RWPE1 (cell line): ENCODE measurements at regions not wholly inside any gene's neighbourhood (a gene's known extent, or its start where the extent isn't known, plus 50 kb on each side); places are given as distances from the start of the nearest gene placed in this dataset.

Experiments used
- CTCF ChIA-PET: fragments of 350-600 bp; sonication (Branson Sonifier 250); formaldehyde crosslinking; extraction: SDS; loops from one replicate; lab custom pipeline; 2021; lab: Yijun Ruan, JAX
- POLR2A ChIA-PET: fragments of 400-600 bp; formaldehyde crosslinking; extraction: SDS; loops from one replicate; lab custom pipeline; 2020; ENCODE audit warnings: antibody characterized with exemption; ENCODE audit not compliant: low non-redundant PET; lab: Yijun Ruan, JAX
- DNase-seq: peaks from one replicate; pipeline ENCODE4 v3.0.0; 2012; ENCODE audit warnings: low spot score
- H3K27ac ChIP-seq: fragments of 450-650 bp; 2 replicates; pipeline ENCODE4 v1.5.1; 2017
- TF ChIP-seq, protein P1 (sequence below): fragments of 450-650 bp; conservative IDR thresholded peaks from 2 replicates; pipeline ENCODE4 v1.5.1; 2017; ENCODE audit warnings: low read depth, mild to moderate bottlenecking

DNA sequence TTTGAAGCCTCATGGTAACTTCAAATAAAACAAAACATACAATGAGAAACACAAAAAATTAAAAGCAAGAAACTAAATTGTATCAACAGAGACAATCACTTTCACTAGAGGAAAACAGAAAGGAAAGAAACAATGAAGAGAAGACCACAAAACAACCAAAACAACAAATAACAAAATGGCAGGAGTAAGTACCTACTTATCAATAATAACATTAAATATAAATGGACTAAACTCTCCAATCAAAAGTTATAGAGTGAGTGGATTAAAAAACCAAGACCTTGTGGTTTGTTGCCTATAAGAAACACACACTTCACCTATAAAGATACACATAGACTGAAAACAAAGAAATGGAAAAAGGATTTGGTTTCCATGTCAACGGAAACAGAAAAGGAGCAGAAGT lies 830.1 kb upstream of the TMEFF2 start:
- DNase-seq, result no peak
- POLR2A ChIA-PET, result no interaction called here
- TF ChIP-seq, protein P1, sequence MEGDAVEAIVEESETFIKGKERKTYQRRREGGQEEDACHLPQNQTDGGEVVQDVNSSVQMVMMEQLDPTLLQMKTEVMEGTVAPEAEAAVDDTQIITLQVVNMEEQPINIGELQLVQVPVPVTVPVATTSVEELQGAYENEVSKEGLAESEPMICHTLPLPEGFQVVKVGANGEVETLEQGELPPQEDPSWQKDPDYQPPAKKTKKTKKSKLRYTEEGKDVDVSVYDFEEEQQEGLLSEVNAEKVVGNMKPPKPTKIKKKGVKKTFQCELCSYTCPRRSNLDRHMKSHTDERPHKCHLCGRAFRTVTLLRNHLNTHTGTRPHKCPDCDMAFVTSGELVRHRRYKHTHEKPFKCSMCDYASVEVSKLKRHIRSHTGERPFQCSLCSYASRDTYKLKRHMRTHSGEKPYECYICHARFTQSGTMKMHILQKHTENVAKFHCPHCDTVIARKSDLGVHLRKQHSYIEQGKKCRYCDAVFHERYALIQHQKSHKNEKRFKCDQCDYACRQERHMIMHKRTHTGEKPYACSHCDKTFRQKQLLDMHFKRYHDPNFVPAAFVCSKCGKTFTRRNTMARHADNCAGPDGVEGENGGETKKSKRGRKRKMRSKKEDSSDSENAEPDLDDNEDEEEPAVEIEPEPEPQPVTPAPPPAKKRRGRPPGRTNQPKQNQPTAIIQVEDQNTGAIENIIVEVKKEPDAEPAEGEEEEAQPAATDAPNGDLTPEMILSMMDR, result no peak
- CTCF ChIA-PET, result no interaction called here
- H3K27ac ChIP-seq, result no peak overlapping the region

DNA sequence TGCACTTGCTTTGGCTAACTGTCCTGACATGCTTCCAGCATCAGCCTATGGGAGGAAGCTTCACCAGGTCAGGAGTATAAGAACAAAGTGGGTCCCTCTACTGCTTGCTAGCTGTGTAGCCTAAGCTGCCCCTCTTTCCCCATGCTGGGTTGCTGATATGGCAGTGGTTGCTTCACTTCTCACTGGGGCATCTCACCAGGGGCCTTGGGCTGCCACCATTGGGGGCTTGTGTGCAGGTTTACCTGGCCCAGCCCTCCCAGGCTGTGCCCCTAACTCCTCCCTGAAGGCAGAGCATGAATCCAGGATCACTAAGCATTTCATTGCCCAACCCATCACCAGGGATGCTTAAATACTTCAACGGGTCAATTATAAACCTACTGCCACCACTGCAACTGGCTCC lies 817.1 kb upstream of the TMEFF2 start:
- H3K27ac ChIP-seq, result no peak overlapping the region
- DNase-seq, result no peak
- TF ChIP-seq, protein P1, result no peak
- ChIA-PET POLR2A (no interaction called here), CTCF (interaction anchor here (0.7 kb wide), 1 partner anchor 20 kb away, joined by 3 read pairs; no protein-coding TSS in a partner anchor)

DNA sequence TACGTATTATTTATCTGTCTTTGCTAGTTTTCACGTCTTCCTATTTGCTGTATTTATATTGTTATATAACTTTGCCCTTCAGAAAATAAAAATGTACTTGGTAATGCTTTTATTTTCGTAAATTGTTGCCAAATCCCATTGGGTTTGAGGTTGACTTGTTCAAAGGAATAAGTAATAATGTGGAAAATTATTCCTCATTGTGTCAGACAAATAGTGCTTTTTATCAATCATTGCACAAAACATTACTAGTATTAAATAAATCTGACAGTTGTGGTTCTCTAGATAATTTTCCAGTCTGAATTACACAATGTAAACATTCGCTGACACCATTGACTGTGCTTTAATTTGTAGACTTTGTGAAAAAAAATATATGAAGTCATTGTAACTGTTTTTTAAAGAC lies 798.3 kb upstream of the TMEFF2 start:
- DNase-seq, result no peak
- ChIA-PET CTCF (no interaction called here), POLR2A (no interaction called here)
- TF ChIP-seq, protein P1, result no peak
- no peak overlapping the region for H3K27ac ChIP-seq

DNA sequence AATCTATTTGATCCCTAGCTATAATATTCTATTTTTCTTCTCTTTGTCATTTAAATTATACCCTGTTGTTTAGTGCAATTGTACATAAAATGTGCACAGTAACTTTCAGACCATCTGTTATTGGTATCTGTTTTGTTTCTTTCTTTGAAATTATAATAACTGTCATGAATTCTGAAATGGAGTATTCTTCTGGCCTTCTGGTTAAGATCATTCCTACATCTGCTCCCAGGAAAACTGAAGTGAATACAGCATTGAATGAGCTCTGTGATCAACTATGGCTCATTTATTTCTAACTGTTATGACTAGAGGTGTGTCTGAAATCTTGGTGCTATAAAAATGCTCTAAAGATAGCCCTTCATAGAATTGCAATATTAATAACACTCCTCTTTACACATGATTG lies 788.4 kb upstream of the TMEFF2 start:
- ChIA-PET POLR2A (no interaction called here), CTCF (no interaction called here)
- DNase-seq, result no peak
- no peak overlapping the region for H3K27ac ChIP-seq
- TF ChIP-seq, protein P1, result no peak

DNA sequence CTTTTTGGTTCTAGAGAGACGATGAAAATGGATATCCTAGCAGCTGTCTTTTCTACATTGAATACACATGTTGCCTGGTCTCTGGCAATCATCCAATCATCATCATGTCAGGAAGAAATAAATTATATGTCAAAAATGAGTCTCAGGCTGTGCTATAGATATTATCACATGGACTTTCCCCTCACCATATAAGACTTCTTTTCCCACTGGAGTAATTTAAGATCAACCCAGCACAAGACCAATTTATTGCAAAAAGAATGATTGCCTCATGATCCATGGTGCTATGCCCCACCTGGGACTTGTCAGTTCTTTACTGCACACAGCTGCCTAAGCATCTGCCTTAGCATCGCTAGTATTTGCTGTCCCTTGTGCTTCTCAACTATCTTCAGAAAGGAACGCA lies 783.7 kb upstream of the TMEFF2 start:
- no peak for DNase-seq
- H3K27ac ChIP-seq, result no peak overlapping the region
- CTCF ChIA-PET, result no interaction called here
- TF ChIP-seq, protein P1, result no peak
- POLR2A ChIA-PET, result no interaction called here

DNA sequence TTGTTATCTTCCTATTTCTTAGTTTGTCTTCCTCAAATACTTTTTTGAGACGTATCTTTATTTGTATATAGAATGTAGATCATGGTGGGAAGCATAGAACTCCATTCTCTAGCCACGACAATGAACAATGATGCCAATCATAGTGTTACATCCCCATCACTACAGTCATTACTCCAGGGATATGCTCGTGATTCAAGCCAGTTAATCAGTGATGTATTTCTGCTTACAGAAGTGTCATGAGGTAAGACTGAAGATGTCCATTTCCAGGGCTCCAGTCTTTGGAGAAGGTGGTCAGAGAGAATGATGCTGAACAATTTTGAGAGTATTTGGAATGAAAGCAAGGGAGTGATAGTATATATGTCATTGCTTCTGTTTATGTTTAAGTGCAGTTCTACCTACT lies 777.2 kb upstream of the TMEFF2 start:
- POLR2A ChIA-PET, result no interaction called here
- TF ChIP-seq, protein P1, result no peak
- DNase-seq, result no peak
- CTCF ChIA-PET, result no interaction called here
- no peak overlapping the region for H3K27ac ChIP-seq

DNA sequence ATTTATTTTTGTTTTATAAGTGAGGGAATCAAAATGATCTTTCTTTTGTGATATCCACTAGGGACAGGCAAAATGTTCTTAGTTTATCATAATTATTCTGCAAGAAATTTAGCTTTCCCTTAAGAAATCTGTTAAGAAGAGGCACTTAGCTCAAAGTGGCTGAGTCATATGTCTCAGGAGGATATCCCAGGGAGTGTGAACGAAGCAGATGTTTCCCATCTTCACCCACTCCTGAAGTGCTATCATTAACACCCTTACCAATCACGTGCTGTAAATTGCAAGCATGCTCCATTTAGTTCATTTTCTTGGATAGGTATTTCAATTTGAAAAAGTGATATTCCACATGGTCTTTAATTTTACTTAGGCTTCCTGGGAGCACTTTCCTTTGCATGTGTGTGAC lies 774.3 kb upstream of the TMEFF2 start:
- DNase-seq, result no peak
- ChIA-PET POLR2A (no interaction called here), CTCF (no interaction called here)
- TF ChIP-seq, protein P1, result no peak
- no peak overlapping the region for H3K27ac ChIP-seq
